ENCODE measurements at regions not wholly inside any gene's neighbourhood (a gene's known extent, or its start where the extent isn't known, plus 50 kb on each side); places are given as distances from the start of the nearest gene placed in this dataset.

DNA sequence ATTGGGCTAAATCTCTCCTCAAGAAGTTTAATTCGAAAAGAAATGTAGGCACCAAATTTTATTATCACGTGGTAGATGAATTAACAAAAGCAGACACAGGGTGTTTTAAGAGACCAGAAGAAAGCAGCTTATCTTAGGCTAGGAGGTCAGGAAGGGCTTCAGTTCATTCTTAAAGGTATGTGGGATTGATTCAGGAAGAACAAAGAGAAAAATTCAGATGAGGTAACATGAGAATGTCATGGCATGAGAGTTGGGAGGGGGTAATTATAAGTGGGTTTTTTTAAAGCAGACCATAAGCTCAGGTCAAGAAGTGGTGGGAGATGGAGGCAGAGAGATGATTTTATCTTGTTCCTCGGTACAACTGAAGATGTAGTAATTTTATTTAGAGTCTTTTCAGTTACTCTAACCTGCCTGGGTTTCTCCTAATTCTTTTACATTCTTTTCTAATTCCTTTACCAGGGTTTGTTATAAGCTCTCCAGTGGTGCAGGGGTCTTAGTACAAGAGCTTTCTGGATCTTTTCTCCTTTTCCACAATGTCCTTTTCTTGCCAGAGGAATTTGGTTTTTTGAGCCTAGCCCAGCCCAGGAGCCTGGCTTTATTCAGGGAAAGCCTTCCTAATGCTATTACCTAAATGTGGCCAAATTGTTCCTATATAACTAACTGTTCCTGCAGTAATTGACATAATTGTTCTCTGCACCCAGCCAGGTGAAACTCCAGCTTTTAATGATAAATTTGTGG, 474.1 kb upstream of the BTBD3 start:
- TF ChIP-seq REST (IDR thresholded peaks at IDR 0.05; ENCODE audit: insufficient read depth in 1 of 2, low read depth in 2 of 2, low read length in 2 of 2) (no peak), SIN3A (IDR thresholded peaks at IDR 0.05; ENCODE audit: borderline replicate concordance, insufficient read depth, low read length) (no peak)

DNA sequence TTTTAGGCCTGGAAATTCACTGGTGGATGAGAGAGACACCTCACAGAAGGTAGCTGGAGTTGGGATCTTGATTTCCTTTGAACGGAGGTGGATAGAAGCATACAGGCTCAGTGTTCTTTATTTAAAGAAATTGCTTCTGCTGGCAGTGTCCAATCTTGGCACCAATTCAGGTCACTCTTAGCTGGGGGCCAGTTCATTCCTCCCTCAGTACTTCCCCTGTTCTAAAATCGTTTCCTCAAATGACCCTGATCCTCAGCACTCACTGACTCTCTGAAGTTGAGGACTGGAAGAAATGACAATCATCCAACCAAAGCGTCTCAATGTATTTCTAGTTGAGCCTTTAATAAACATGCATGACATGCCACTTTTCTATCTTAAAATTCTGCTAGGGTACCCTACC, 472.5 kb upstream of the BTBD3 start:
- TF ChIP-seq POLR2AphosphoS5 (IDR thresholded peaks at IDR 0.05; ENCODE audit: low read depth, low read length) (no peak), FOXP2 (optimal IDR thresholded peaks at IDR 0.05; ENCODE audit: borderline replicate concordance, extremely low read depth, extremely low read length, insufficient read depth) (no peak)

DNA sequence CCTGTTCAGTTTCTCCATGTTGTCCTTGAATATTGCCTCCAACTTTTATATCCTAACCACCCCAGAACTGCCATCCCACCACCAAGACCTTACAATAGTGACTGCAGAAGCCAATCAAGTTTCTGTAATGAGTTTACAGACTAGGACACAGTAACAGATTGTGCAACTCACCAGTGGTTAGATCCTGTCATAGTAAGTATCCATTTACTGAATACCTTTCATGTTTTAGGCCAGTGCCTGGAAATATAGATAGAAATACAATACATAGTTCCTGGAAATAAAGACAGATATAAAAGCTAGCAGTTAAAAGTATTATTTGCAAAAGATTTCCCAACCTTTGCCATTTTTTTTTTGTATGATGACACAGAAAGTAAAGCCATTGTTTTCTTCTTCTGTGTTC, 471.8 kb upstream of the BTBD3 start:
- TF ChIP-seq SIN3A (IDR thresholded peaks at IDR 0.05; ENCODE audit: borderline replicate concordance, insufficient read depth, low read length), result no peak
- no peak for TF ChIP-seq POLR2AphosphoS5 (IDR thresholded peaks at IDR 0.05; ENCODE audit: low read depth, low read length)
- TF ChIP-seq FOXP2 (optimal IDR thresholded peaks at IDR 0.05; ENCODE audit: borderline replicate concordance, extremely low read depth, extremely low read length, insufficient read depth), result no peak
- TF ChIP-seq TAF1 (IDR thresholded peaks at IDR 0.05; ENCODE audit: borderline replicate concordance, insufficient read depth, low read length), result no peak
- TF ChIP-seq REST (IDR thresholded peaks at IDR 0.05; ENCODE audit: insufficient read depth in 1 of 2, low read depth in 2 of 2, low read length in 2 of 2), result no peak

DNA sequence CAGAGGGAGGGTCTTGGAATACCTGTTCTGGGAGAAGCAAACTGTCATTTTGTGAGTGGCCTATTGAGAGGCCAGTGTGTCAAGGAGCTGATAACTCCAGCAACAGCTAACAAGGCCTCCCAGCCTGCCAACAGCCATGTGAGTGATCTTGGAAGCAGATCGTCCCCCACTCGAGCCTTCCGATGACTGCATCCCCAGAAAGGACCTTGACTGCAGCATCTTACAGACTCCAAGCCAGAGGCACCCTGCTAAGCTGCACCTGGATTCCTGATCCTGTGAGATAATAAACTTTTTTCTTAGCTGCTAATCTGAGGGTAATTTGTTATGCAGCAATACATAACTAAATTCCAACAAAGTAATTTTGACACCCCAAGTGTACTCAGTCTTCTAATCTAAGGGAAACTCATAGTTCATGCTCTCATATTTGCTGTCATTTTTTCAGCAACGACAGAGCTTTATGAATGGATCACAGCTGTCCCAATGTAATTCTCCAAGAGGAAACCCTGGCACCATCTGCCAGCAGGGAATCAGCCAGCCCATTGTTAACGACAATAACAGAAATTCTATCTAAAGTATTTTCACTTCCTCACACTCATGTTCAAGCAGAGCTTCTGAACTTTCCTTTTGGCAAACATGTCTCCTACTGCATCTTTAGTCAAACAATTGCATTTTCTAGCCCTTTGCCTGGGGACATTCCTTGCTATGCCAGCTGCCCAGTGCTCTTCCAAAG, 470.2 kb upstream of the BTBD3 start:
- no peak for TF ChIP-seq TAF1 (IDR thresholded peaks at IDR 0.05; ENCODE audit: borderline replicate concordance, insufficient read depth, low read length)
- no peak for TF ChIP-seq POLR2AphosphoS5 (IDR thresholded peaks at IDR 0.05; ENCODE audit: low read depth, low read length)
- TF ChIP-seq REST (IDR thresholded peaks at IDR 0.05; ENCODE audit: insufficient read depth in 1 of 2, low read depth in 2 of 2, low read length in 2 of 2), result no peak
- TF ChIP-seq FOXP2 (optimal IDR thresholded peaks at IDR 0.05; ENCODE audit: borderline replicate concordance, extremely low read depth, extremely low read length, insufficient read depth), result no peak
- TF ChIP-seq SIN3A (IDR thresholded peaks at IDR 0.05; ENCODE audit: borderline replicate concordance, insufficient read depth, low read length), result no peak

GRCh38 chr20:11448554-11448953, 469.1 kb upstream of the BTBD3 start:
- TF ChIP-seq SIN3A (IDR thresholded peaks at IDR 0.05; ENCODE audit: borderline replicate concordance, insufficient read depth, low read length), result no peak
- TF ChIP-seq FOXP2 (optimal IDR thresholded peaks at IDR 0.05; ENCODE audit: borderline replicate concordance, extremely low read depth, extremely low read length, insufficient read depth), result no peak
- TF ChIP-seq POLR2AphosphoS5 (IDR thresholded peaks at IDR 0.05; ENCODE audit: low read depth, low read length), result no peak
- TF ChIP-seq TAF1 (IDR thresholded peaks at IDR 0.05; ENCODE audit: borderline replicate concordance, insufficient read depth, low read length), result no peak
- TF ChIP-seq REST (IDR thresholded peaks at IDR 0.05; ENCODE audit: insufficient read depth in 1 of 2, low read depth in 2 of 2, low read length in 2 of 2), result no peak
